ENCODE measurements at regions not wholly inside any gene's neighbourhood (a gene's known extent, or its start where the extent isn't known, plus 50 kb on each side); places are given as distances from the start of the nearest gene placed in this dataset.

GRCh38 chr14:34243401-34243800, 218.6 kb downstream of the SPTSSA start:
- no peak for TF ChIP-seq CTCF (optimal IDR thresholded peaks at IDR 0.05 in 1 of 3, IDR thresholded peaks at IDR 0.05 in 1 of 3, conservative IDR thresholded peaks at IDR 0.05 in 1 of 3; ENCODE audit: extremely low read depth in 1 of 3, insufficient read depth in 2 of 3, low read length in 3 of 3)
- no peak for TF ChIP-seq EZH2 (IDR thresholded peaks at IDR 0.05; ENCODE audit: low read length)

GRCh38 chr14:34243001-34243400, 219.0 kb downstream of the SPTSSA start:
- Histone ChIP-seq H3K27ac (ENCODE audit: control insufficient read depth, insufficient read depth, low read length) (no peak overlapping the region), H3K9me1 (ENCODE audit: control insufficient read depth, extremely low read depth, insufficient read depth, low read length) (no peaks in the 10 kb centered on the region), H2AFZ (ENCODE audit: control insufficient read depth, low read length) (no peak overlapping the region), H3K79me2 (ENCODE audit: control insufficient read depth, insufficient read depth, low read length) (no peaks in the 10 kb centered on the region), H3K27me3 (ENCODE audit: control insufficient read depth, extremely low read depth, insufficient read depth, low read length) (no peaks in the 10 kb centered on the region), H3K9ac (ENCODE audit: control insufficient read depth, extremely low read depth, insufficient read depth, low read length) (no peak overlapping the region), H3K4me2 (ENCODE audit: control insufficient read depth, extremely low read depth, insufficient read depth, low read depth, low read length) (no peak overlapping the region), H3K9me3 (ENCODE audit: control insufficient read depth, low read depth, low read length) (no peaks in the 10 kb centered on the region), H3K4me3 (ENCODE audit: control insufficient read depth in 2 of 3, extremely low read depth in 1 of 3, insufficient read depth in 2 of 3, low read depth in 1 of 3, low read length in 3 of 3) (no peak overlapping the region), H3K4me1 (ENCODE audit: control insufficient read depth, extremely low read depth, insufficient read depth, low read length) (no peaks in the 10 kb centered on the region), H4K20me1 (ENCODE audit: control insufficient read depth, extremely low read depth, insufficient read depth, low read length) (no peaks in the 10 kb centered on the region), H3K36me3 (ENCODE audit: control insufficient read depth in 2 of 2, extremely low read depth in 1 of 2, insufficient read depth in 2 of 2, low read length in 2 of 2) (no peaks in the 10 kb centered on the region)
- DNase-seq (ENCODE audit: low read depth, low spot score) (no peak), FAIRE-seq (no peak)
- dilution Hi-C loops (cut with MboI; ENCODE audit: extremely low pct_ligation_motif_present, low sequenced_read_pairs) = no loop called here
- TF ChIP-seq EZH2 (IDR thresholded peaks at IDR 0.05; ENCODE audit: low read length) = no peak
- no peak for TF ChIP-seq CTCF (optimal IDR thresholded peaks at IDR 0.05 in 1 of 3, IDR thresholded peaks at IDR 0.05 in 1 of 3, conservative IDR thresholded peaks at IDR 0.05 in 1 of 3; ENCODE audit: extremely low read depth in 1 of 3, insufficient read depth in 2 of 3, low read length in 3 of 3)

More at GRCh38 chr14:34243401-34243800, 218.6 kb downstream of the SPTSSA start:
- Histone ChIP-seq H3K27ac (ENCODE audit: control insufficient read depth, insufficient read depth, low read length) (no peak overlapping the region), H3K79me2 (ENCODE audit: control insufficient read depth, insufficient read depth, low read length) (no peaks in the 10 kb centered on the region), H3K9me3 (ENCODE audit: control insufficient read depth, low read depth, low read length) (no peaks in the 10 kb centered on the region), H2AFZ (ENCODE audit: control insufficient read depth, low read length) (no peak overlapping the region), H4K20me1 (ENCODE audit: control insufficient read depth, extremely low read depth, insufficient read depth, low read length) (no peaks in the 10 kb centered on the region), H3K36me3 (ENCODE audit: control insufficient read depth in 2 of 2, extremely low read depth in 1 of 2, insufficient read depth in 2 of 2, low read length in 2 of 2) (no peaks in the 10 kb centered on the region), H3K9ac (ENCODE audit: control insufficient read depth, extremely low read depth, insufficient read depth, low read length) (no peak overlapping the region), H3K27me3 (ENCODE audit: control insufficient read depth, extremely low read depth, insufficient read depth, low read length) (no peaks in the 10 kb centered on the region), H3K4me2 (ENCODE audit: control insufficient read depth, extremely low read depth, insufficient read depth, low read depth, low read length) (no peak overlapping the region), H3K4me3 (ENCODE audit: control insufficient read depth in 2 of 3, extremely low read depth in 1 of 3, insufficient read depth in 2 of 3, low read depth in 1 of 3, low read length in 3 of 3) (no peak overlapping the region), H3K4me1 (ENCODE audit: control insufficient read depth, extremely low read depth, insufficient read depth, low read length) (no peaks in the 10 kb centered on the region), H3K9me1 (ENCODE audit: control insufficient read depth, extremely low read depth, insufficient read depth, low read length) (no peaks in the 10 kb centered on the region)
- DNase-seq (ENCODE audit: low read depth, low spot score) (no peak), FAIRE-seq (no peak)
- dilution Hi-C loops (cut with MboI; ENCODE audit: extremely low pct_ligation_motif_present, low sequenced_read_pairs) = no loop called here

Measured in keratinocyte (primary cell).